ENCODE measurements at regions not wholly inside any gene's neighbourhood (a gene's known extent, or its start where the extent isn't known, plus 50 kb on each side); places are given as distances from the start of the nearest gene placed in this dataset.

GRCh38 chr14:71486279-71486678, 445.9 kb upstream of the RGS6 start:
- TF ChIP-seq POLR2AphosphoS5 (IDR thresholded peaks at IDR 0.05; ENCODE audit: low read depth, low read length) (no peak), REST (IDR thresholded peaks at IDR 0.05; ENCODE audit: insufficient read depth in 1 of 2, low read depth in 2 of 2, low read length in 2 of 2) (no peak)
